ENCODE measurements at regions not wholly inside any gene's neighbourhood (a gene's known extent, or its start where the extent isn't known, plus 50 kb on each side); places are given as distances from the start of the nearest gene placed in this dataset.

GRCh38 chr18:34131006-34131405 lies 93.7 kb downstream of the NOL4 start:
- H3K9me3 ChIP-seq (ENCODE audit: low read depth) = no peaks in the 10 kb centered on the region
- WGBS (ENCODE audit: low lambda C conversion rate, missing lambda C conversion rate) = 94% methylated on average over 1 of the region's 1 CpG
- no peak overlapping the region for H3K4me3 ChIP-seq

GRCh38 chr18:34128436-34128835 lies 96.3 kb downstream of the NOL4 start:
- no peaks in the 10 kb centered on the region for H3K9me2 ChIP-seq (replicated peaks; ENCODE audit: insufficient read depth)

More at GRCh38 chr18:34131006-34131405, 93.7 kb downstream of the NOL4 start:
- Histone ChIP-seq H3K27ac (no peak overlapping the region), H3K4me2 (no peak overlapping the region), H3K9me2 (replicated peaks; ENCODE audit: insufficient read depth) (no peaks in the 10 kb centered on the region), H3K79me2 (no peaks in the 10 kb centered on the region), H4K20me1 (ENCODE audit: insufficient read depth, poor library complexity, severe bottlenecking) (no peaks in the 10 kb centered on the region), H3K36me3 (replicated peaks; ENCODE audit: insufficient read depth, low read depth) (no peaks in the 10 kb centered on the region), H2AFZ (no peak overlapping the region), H3K4me1 (ENCODE audit: insufficient read depth) (no peaks in the 10 kb centered on the region), H3K27me3 (no peaks in the 10 kb centered on the region)
- no peak for DNase-seq (ENCODE audit: low spot score)
- TF ChIP-seq CTCF (IDR thresholded peaks at IDR 0.05; ENCODE audit: poor library complexity) (no peak), EZH2phosphoT487 (IDR thresholded peaks at IDR 0.05; ENCODE audit: low read depth, severe bottlenecking, unreplicated experiment) (no peak), EZH2 (IDR thresholded peaks at IDR 0.05; ENCODE audit: borderline replicate concordance) (no peak)

GRCh38 chr18:34126121-34126520 lies 98.6 kb downstream of the NOL4 start:
- Histone ChIP-seq H3K4me1 (ENCODE audit: insufficient read depth) (peaks cover 10% of the 10 kb centered on the region), H3K4me2 (no peak overlapping the region), H3K4me3 (no peak overlapping the region), H2AFZ (no peak overlapping the region), H3K27ac (no peak overlapping the region), H3K79me2 (no peaks in the 10 kb centered on the region), H3K36me3 (replicated peaks; ENCODE audit: insufficient read depth, low read depth) (no peaks in the 10 kb centered on the region), H3K9me2 (replicated peaks; ENCODE audit: insufficient read depth) (no peaks in the 10 kb centered on the region), H3K9me3 (ENCODE audit: low read depth) (no peaks in the 10 kb centered on the region), H3K27me3 (no peaks in the 10 kb centered on the region), H4K20me1 (ENCODE audit: insufficient read depth, poor library complexity, severe bottlenecking) (no peaks in the 10 kb centered on the region)
- WGBS (ENCODE audit: low lambda C conversion rate, missing lambda C conversion rate) = 80% methylated on average over 3 of the region's 3 CpGs
- DNase-seq (ENCODE audit: low spot score) = no peak
- TF ChIP-seq CTCF (IDR thresholded peaks at IDR 0.05; ENCODE audit: poor library complexity) (no peak), EZH2 (IDR thresholded peaks at IDR 0.05; ENCODE audit: borderline replicate concordance) (no peak), EZH2phosphoT487 (IDR thresholded peaks at IDR 0.05; ENCODE audit: low read depth, severe bottlenecking, unreplicated experiment) (no peak)

More at GRCh38 chr18:34128436-34128835, 96.3 kb downstream of the NOL4 start:
- H3K4me3 ChIP-seq = no peak overlapping the region
- no peaks in the 10 kb centered on the region for H3K79me2 ChIP-seq
- no peak overlapping the region for H2AFZ ChIP-seq
- no peaks in the 10 kb centered on the region for H3K9me3 ChIP-seq (ENCODE audit: low read depth)
- H3K4me2 ChIP-seq = no peak overlapping the region
- DNase-seq (ENCODE audit: low spot score) = no peak
- no peaks in the 10 kb centered on the region for H3K36me3 ChIP-seq (replicated peaks; ENCODE audit: insufficient read depth, low read depth)
- H3K27me3 ChIP-seq = no peaks in the 10 kb centered on the region
- no peaks in the 10 kb centered on the region for H4K20me1 ChIP-seq (ENCODE audit: insufficient read depth, poor library complexity, severe bottlenecking)
- no peak overlapping the region for H3K27ac ChIP-seq
- no peaks in the 10 kb centered on the region for H3K4me1 ChIP-seq (ENCODE audit: insufficient read depth)
- no peak for TF ChIP-seq CTCF (IDR thresholded peaks at IDR 0.05; ENCODE audit: poor library complexity)
- no peak for TF ChIP-seq EZH2phosphoT487 (IDR thresholded peaks at IDR 0.05; ENCODE audit: low read depth, severe bottlenecking, unreplicated experiment)
- TF ChIP-seq EZH2 (IDR thresholded peaks at IDR 0.05; ENCODE audit: borderline replicate concordance) = no peak

All from hepatocyte (in vitro differentiated cells).